ENCODE measurements at regions not wholly inside any gene's neighbourhood (a gene's known extent, or its start where the extent isn't known, plus 50 kb on each side); places are given as distances from the start of the nearest gene placed in this dataset.

GRCh38 chr2:144673456-144673855 lies 153.5 kb upstream of the ZEB2 start:
- TF ChIP-seq CTCF (conservative IDR thresholded peaks at IDR 0.05; ENCODE audit: low read depth, low read length) = no peak
- no peak for TF ChIP-seq EZH2phosphoT487 (IDR thresholded peaks at IDR 0.05; ENCODE audit: borderline replicate concordance, low read length)
- no peak for TF ChIP-seq EZH2 (IDR thresholded peaks at IDR 0.05; ENCODE audit: low read length, unreplicated experiment)

All from PC-3 (cell line).